ENCODE measurements at regions not wholly inside any gene's neighbourhood (a gene's known extent, or its start where the extent isn't known, plus 50 kb on each side); places are given as distances from the start of the nearest gene placed in this dataset.

DNA sequence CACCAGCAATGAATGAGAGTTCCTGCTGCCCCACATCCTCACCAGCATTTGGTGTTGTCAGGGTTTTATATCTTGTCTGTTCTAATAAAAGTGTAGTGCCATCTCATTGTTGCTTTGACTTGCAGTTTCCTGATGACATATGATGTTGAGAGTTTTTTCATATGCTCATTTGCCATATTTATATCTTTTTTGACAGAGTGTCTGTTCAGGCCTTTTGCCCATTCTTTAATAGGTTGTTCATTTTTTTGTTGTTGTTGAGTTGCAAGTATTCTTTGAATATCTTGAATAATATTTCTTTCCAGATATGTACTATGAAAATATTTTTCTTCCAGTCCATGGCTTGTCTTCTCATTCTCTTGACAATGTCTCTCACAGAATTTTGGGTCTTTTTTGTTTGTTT lies 111.7 kb upstream of the KCNJ15 start:
- no peaks in the 10 kb centered on the region for H4K20me1 ChIP-seq (ENCODE audit: control insufficient read depth, insufficient read depth)
- no TSS peak for BruUV-seq (replicated peaks)

GRCh38 chr21:38147391-38147790 lies 109.4 kb upstream of the KCNJ15 start:
- in situ Hi-C loops (cut with MboI), result no loop called here

More for the DNA sequence above, 111.7 kb upstream of the KCNJ15 start:
- TF ChIP-seq NFIC (IDR thresholded peaks at IDR 0.05; ENCODE audit: low read depth, low read length), result no peak
- no peak for TF ChIP-seq POLR2AphosphoS5 (IDR thresholded peaks at IDR 0.05; ENCODE audit: low read length)
- no peak overlapping the region for H3K4me3 ChIP-seq
- ChIA-PET RAD21 (ENCODE audit: unreplicated experiment) (no interaction called here), POLR2A (no interaction called here), SMC1A (ENCODE audit: uncharacterized antibody, unreplicated experiment) (no interaction called here), CTCF (no interaction called here)
- no peaks in the 10 kb centered on the region; a peak in 1 of 4 replicates for H3K27me3 ChIP-seq (replicated peaks in 1 of 2; ENCODE audit: control insufficient read depth in 2 of 2, insufficient read depth in 2 of 2, low read length in 1 of 2)
- no peak for ATAC-seq
- no peak overlapping the region for H3K4me2 ChIP-seq (ENCODE audit: control insufficient read depth, insufficient read depth)
- no peaks in the 10 kb centered on the region for H3K79me2 ChIP-seq (ENCODE audit: control insufficient read depth, insufficient read depth, low read length)
- H2AFZ ChIP-seq (ENCODE audit: control insufficient read depth, low read depth, low read length), result no peak overlapping the region
- DNase-seq (ENCODE audit: low read depth, low spot score), result no peak
- H3K27ac ChIP-seq (ENCODE audit: control insufficient read depth, insufficient read depth), result no peak overlapping the region
- in situ Hi-C loops (cut with MboI) (no loop called here), intact Hi-C loops (cut with micrococcal nuclease; ENCODE audit: unreplicated experiment) (no loop called here)
- H3K9ac ChIP-seq (ENCODE audit: control insufficient read depth, insufficient read depth, low read length), result no peak overlapping the region
- no peak for FAIRE-seq
- H3K9me3 ChIP-seq (replicated peaks; ENCODE audit: control insufficient read depth, insufficient read depth, low read length), result no peaks in the 10 kb centered on the region
- no peaks in the 10 kb centered on the region for H3K36me3 ChIP-seq (ENCODE audit: control insufficient read depth in 2 of 2, insufficient read depth in 2 of 2, low read length in 1 of 2)
- no peaks in the 10 kb centered on the region for H3K4me1 ChIP-seq (ENCODE audit: control insufficient read depth, insufficient read depth, low read length)

More at GRCh38 chr21:38147391-38147790, 109.4 kb upstream of the KCNJ15 start:
- DNase-seq (ENCODE audit: low read depth, low spot score) (no peak), FAIRE-seq (no peak), ATAC-seq (no peak)
- WGBS (ENCODE audit: insufficient coverage, insufficient replicate concordance, low lambda C conversion rate, missing lambda C conversion rate), result 32% methylated on average over 4 of the region's 4 CpGs
- BruUV-seq (replicated peaks), result no TSS peak
- SMC1A ChIA-PET (ENCODE audit: uncharacterized antibody, unreplicated experiment), result no interaction called here
- H3K4me2 ChIP-seq (ENCODE audit: control insufficient read depth, insufficient read depth), result no peak overlapping the region
- no peaks in the 10 kb centered on the region for H4K20me1 ChIP-seq (ENCODE audit: control insufficient read depth, insufficient read depth)
- no peak overlapping the region for H3K9ac ChIP-seq (ENCODE audit: control insufficient read depth, insufficient read depth, low read length)
- intact Hi-C loops (cut with micrococcal nuclease; ENCODE audit: unreplicated experiment), result no loop called here
- no peak overlapping the region for H3K4me3 ChIP-seq
- POLR2A ChIA-PET, result no interaction called here
- H3K27me3 ChIP-seq (replicated peaks in 1 of 2; ENCODE audit: control insufficient read depth in 2 of 2, insufficient read depth in 2 of 2, low read length in 1 of 2), result no peaks in the 10 kb centered on the region
- no peak overlapping the region for H3K27ac ChIP-seq (ENCODE audit: control insufficient read depth, insufficient read depth)
- H3K9me3 ChIP-seq (replicated peaks; ENCODE audit: control insufficient read depth, insufficient read depth, low read length), result no peaks in the 10 kb centered on the region
- RAD21 ChIA-PET (ENCODE audit: unreplicated experiment), result no interaction called here
- no peaks in the 10 kb centered on the region for H3K79me2 ChIP-seq (ENCODE audit: control insufficient read depth, insufficient read depth, low read length)
- TF ChIP-seq SPI1 (IDR thresholded peaks at IDR 0.05; ENCODE audit: borderline replicate concordance, insufficient read depth, low read depth, low read length) (no peak), BRCA1 (IDR thresholded peaks at IDR 0.05; ENCODE audit: low read depth, low read length) (no peak), PML (IDR thresholded peaks at IDR 0.05; ENCODE audit: low read length) (no peak), MLLT1 (IDR thresholded peaks at IDR 0.05) (no peak), JUND (IDR thresholded peaks at IDR 0.05; ENCODE audit: low read depth, low read length) (no peak), ZSCAN29 (IDR thresholded peaks at IDR 0.05) (no peak), ESRRA (IDR thresholded peaks at IDR 0.05; ENCODE audit: low read length) (no peak)
- H2AFZ ChIP-seq (ENCODE audit: control insufficient read depth, low read depth, low read length), result no peak overlapping the region
- H3K36me3 ChIP-seq (ENCODE audit: control insufficient read depth in 2 of 2, insufficient read depth in 2 of 2, low read length in 1 of 2), result no peaks in the 10 kb centered on the region
- CTCF ChIA-PET, result interaction anchor here (1.1 kb wide), 1 partner anchor 10 kb away, joined by 3 read pairs; no protein-coding TSS in a partner anchor
- H3K4me1 ChIP-seq (ENCODE audit: control insufficient read depth, insufficient read depth, low read length), result no peaks in the 10 kb centered on the region
